Astrocyte (in vitro differentiated cells and primary cell): ENCODE measurements at regions not wholly inside any gene's neighbourhood (a gene's known extent, or its start where the extent isn't known, plus 50 kb on each side); places are given as distances from the start of the nearest gene placed in this dataset.

Experiments used
- CTCF ChIP-seq: IDR thresholded peaks from 2 replicates; pipeline ENCODE4 v1.5.1; 2011; ENCODE audit warnings: low read depth, mild to moderate bottlenecking, inconsistent platforms, low read length, moderate library complexity; ENCODE audit not compliant: insufficient read depth
- EZH2 ChIP-seq: IDR thresholded peaks from 2 replicates; pipeline ENCODE4 v1.6.1; 2012; ENCODE audit warnings: mild to moderate bottlenecking, low read length, inconsistent platforms; ENCODE audit not compliant: insufficient read depth

GRCh38 chr18:73245345-73245744, 377.6 kb upstream of the NETO1 start:
- TF ChIP-seq CTCF: no peak
- TF ChIP-seq EZH2: no peak
